ENCODE measurements at regions not wholly inside any gene's neighbourhood (a gene's known extent, or its start where the extent isn't known, plus 50 kb on each side); places are given as distances from the start of the nearest gene placed in this dataset.
"Not testable (repeated sequence)": the region's sequence is repeated elsewhere in the genome, so short reads cannot be mapped to it uniquely, and the experiment has no call there.

- Histone ChIP-seq H3K4me1 (no peaks in the 10 kb centered on the region), H3K27ac (no peak overlapping the region), H3K27me3 (no peaks in the 10 kb centered on the region), H3K4me3 (replicated peaks in 1 of 3) (no peak overlapping the region), H3K36me3 (no peaks in the 10 kb centered on the region), H3K9me3 (no peaks in the 10 kb centered on the region)
- intact Hi-C loops (cut with DNase I) = no loop called here
- TF ChIP-seq CTCF (IDR thresholded peaks at IDR 0.05) = no peak
- TF ChIP-seq POLR2A (IDR thresholded peaks at IDR 0.05) = no peak
- WGBS, 2 donors = 97% methylated on average over 2 of the region's 2 CpGs
- DNase-seq = no peak
Measured at GRCh38 chr21:14890141-14890540, 174.7 kb downstream of the NRIP1 start.

DNA sequence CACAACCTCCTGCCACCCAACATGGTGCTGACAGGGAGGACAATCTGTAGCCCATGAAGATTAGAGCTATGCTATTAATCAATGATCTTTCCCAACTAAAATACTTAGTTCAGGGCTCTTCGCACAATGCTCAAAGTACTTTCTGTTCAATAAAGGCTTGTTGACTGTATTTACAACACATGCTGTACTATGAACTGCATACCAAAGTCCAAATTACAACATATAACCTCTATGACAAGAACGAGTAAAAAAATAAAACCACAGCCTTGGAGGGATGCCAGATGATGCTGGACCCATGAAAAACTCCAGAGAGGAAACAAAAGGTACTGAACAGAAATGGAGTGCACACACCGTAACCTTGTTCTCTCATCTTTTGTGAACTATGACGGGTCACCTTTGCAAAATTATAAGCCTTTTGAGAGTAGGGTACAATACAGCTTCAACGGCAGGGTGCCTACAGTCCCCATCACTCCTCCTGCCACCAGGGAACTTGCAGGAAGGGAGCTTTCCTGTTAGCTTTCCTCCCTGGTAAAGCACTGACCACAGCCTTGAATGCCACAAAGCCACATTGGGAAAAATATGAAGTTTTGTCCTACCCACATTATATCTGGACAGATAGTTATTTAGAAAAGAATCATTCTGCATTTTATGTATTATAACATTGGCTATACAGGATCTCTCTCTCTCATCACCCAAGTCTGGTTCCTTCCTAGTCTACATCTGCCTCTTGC lies 175.6 kb downstream of the NRIP1 start:
- no peak for TF ChIP-seq POLR2A (IDR thresholded peaks at IDR 0.05)
- TF ChIP-seq CTCF (IDR thresholded peaks at IDR 0.05) = no peak
- DNase-seq = no peak
- no peaks in the 10 kb centered on the region for H3K9me3 ChIP-seq
- H3K27ac ChIP-seq = no peak overlapping the region
- no peaks in the 10 kb centered on the region for H3K36me3 ChIP-seq
- H3K4me3 ChIP-seq (replicated peaks in 1 of 3) = no peak overlapping the region
- intact Hi-C loops (cut with DNase I) = no loop called here
- no peaks in the 10 kb centered on the region for H3K4me1 ChIP-seq
- H3K27me3 ChIP-seq = no peaks in the 10 kb centered on the region
- WGBS, 2 donors = 70% methylated on average over 5 of the region's 5 CpGs

- Histone ChIP-seq H3K4me1 (no peaks in the 10 kb centered on the region), H3K9me3 (no peaks in the 10 kb centered on the region), H3K27ac (no peak overlapping the region), H3K27me3 (no peaks in the 10 kb centered on the region), H3K36me3 (no peaks in the 10 kb centered on the region), H3K4me3 (replicated peaks in 1 of 3) (no peak overlapping the region)
- intact Hi-C loops (cut with DNase I) = no loop called here
- WGBS, 2 donors = 76 to 88% methylated on average over 1 of the region's 1 CpG
- no peak for DNase-seq
- TF ChIP-seq CTCF (IDR thresholded peaks at IDR 0.05) (no peak), POLR2A (IDR thresholded peaks at IDR 0.05) (no peak)
Measured at GRCh38 chr21:14888202-14888601, 176.6 kb downstream of the NRIP1 start.

GRCh38 chr21:14886001-14886400 lies 178.8 kb downstream of the NRIP1 start:
- no peaks in the 10 kb centered on the region for H3K4me1 ChIP-seq
- no peaks in the 10 kb centered on the region for H3K36me3 ChIP-seq
- TF ChIP-seq POLR2A (IDR thresholded peaks at IDR 0.05) = no peak
- no peak for TF ChIP-seq CTCF (IDR thresholded peaks at IDR 0.05)
- WGBS, 2 donors = 81 to 94% methylated on average over 1 of the region's 1 CpG
- no peaks in the 10 kb centered on the region for H3K9me3 ChIP-seq
- intact Hi-C loops (cut with DNase I) = no loop called here
- H3K4me3 ChIP-seq (replicated peaks in 1 of 3) = no peak overlapping the region
- no peak for DNase-seq
- no peaks in the 10 kb centered on the region for H3K27me3 ChIP-seq
- no peak overlapping the region for H3K27ac ChIP-seq

DNA sequence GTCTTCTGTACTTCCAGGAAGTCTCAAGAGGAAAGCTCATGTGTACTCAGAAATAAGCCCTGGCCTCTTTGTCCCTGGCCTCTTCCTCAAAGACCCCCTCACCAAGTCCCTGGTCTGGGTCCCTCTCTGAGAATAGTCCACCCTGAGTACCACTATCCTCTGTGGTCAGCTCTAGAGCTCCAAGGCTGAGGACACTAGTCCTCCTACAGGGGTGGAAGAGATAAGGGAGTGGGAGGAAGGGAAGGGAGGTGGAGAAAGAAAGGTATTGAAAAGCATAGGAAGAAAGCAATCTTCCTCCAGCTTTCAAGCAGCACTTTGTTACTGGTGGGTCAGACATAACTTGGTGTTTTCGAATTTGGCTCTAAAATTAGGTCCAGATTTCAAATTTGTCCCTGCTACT lies 181.4 kb downstream of the NRIP1 start:
- Histone ChIP-seq H3K4me3 (replicated peaks in 1 of 3) (no peak overlapping the region), H3K9me3 (no peaks in the 10 kb centered on the region), H3K4me1 (no peaks in the 10 kb centered on the region), H3K27ac (no peak overlapping the region), H3K36me3 (no peaks in the 10 kb centered on the region), H3K27me3 (no peaks in the 10 kb centered on the region)
- intact Hi-C loops (cut with DNase I) = no loop called here
- DNase-seq = no peak
- 80 to 90% methylated on average over 1 of the region's 1 CpG for WGBS, 2 donors
- TF ChIP-seq CTCF (IDR thresholded peaks at IDR 0.05) = no peak
- no peak for TF ChIP-seq POLR2A (IDR thresholded peaks at IDR 0.05)

DNA sequence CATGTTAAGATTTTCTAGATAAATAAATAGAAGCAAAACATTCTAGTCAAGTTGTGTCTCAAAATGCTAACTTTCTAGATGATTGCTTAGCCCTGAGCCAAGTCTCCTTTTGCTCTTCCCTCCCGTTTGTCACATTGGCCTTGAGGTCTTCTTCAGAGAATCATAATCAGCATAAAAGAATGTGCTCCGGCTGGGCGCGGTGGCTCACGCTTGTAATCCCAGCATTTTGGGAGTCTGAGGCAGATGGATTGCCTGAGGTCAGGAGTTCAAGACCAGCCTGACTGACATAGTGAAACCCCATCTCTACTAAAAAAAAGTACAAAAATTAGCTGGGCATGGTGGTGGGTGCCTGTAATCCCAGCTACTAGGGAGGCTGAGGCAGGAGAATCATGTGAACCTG lies 182.3 kb downstream of the NRIP1 start:
- H3K27ac ChIP-seq; DNase-seq; H3K4me3 ChIP-seq (replicated peaks in 1 of 3); H3K36me3 ChIP-seq; H3K9me3 ChIP-seq; intact Hi-C loops (cut with DNase I); H3K27me3 ChIP-seq; H3K4me1 ChIP-seq: not testable (repeated sequence)
- 97 to 98% methylated on average over 5 of the region's 5 CpGs for WGBS, 2 donors
